OCI-LY1 (cell line): ENCODE measurements at regions not wholly inside any gene's neighbourhood (a gene's known extent, or its start where the extent isn't known, plus 50 kb on each side); places are given as distances from the start of the nearest gene placed in this dataset.

Experiments
- H2AFZ ChIP-seq: fragments of 200-600 bp; sonication (generic), shearing (Covaris generic); 2 replicates; pipeline ENCODE4 v1.6.0; 2014; ENCODE audit warnings: antibody characterized with exemption, mild to moderate bottlenecking, low read length
- H3F3A ChIP-seq: fragments of 200-600 bp; sonication (generic), shearing (Covaris generic); 2 replicates; pipeline ENCODE4 v1.6.0; 2014; ENCODE audit warnings: mild to moderate bottlenecking, antibody characterized with exemption, low read length, moderate library complexity; ENCODE audit not compliant: insufficient read depth
- H3K27ac ChIP-seq: fragments of 200-600 bp; sonication (generic); 2 replicates; pipeline ENCODE4 v1.5.1; 2014; ENCODE audit warnings: low read length, mixed run types, mild to moderate bottlenecking, low read depth; ENCODE audit not compliant: poor library complexity, severe bottlenecking
- H3K27me3 ChIP-seq: fragments of 200-600 bp; sonication (generic); 2 replicates; pipeline ENCODE4 v1.6.0; 2014; ENCODE audit warnings: antibody characterized with exemption, mild to moderate bottlenecking, low read length, moderate library complexity; ENCODE audit not compliant: insufficient read depth
- H3K36me3 ChIP-seq: fragments of 200-600 bp; sonication (generic); 2 replicates; pipeline ENCODE4 v1.6.1; 2014; ENCODE audit warnings: mild to moderate bottlenecking, antibody characterized with exemption, low read length, moderate library complexity, mixed read lengths; ENCODE audit not compliant: insufficient read depth
- H3K4me1 ChIP-seq: fragments of 200-600 bp; sonication (generic); 2 replicates; pipeline ENCODE4 v1.5.1; 2014; ENCODE audit warnings: mild to moderate bottlenecking, low read length, moderate library complexity; ENCODE audit not compliant: insufficient read depth, severe bottlenecking
- H3K4me2 ChIP-seq: fragments of 200-600 bp; sonication (generic), shearing (Covaris generic); 2 replicates; pipeline ENCODE4 v1.6.1; 2014; ENCODE audit warnings: low read length
- H3K4me3 ChIP-seq: fragments of 200-600 bp; sonication (generic); 2 replicates; pipeline ENCODE4 v1.5.1; 2014; ENCODE audit warnings: low read length, low read depth, mild to moderate bottlenecking, mixed read lengths; ENCODE audit not compliant: poor library complexity, severe bottlenecking
- H3K79me2 ChIP-seq: fragments of 200-600 bp; shearing (Covaris generic); 2 replicates; pipeline ENCODE4 v1.6.1; 2016; ENCODE audit warnings: mixed run types, low read length, mixed read lengths; ENCODE audit not compliant: insufficient read depth
- H3K9ac ChIP-seq: fragments of 200-600 bp; sonication (generic), shearing (Covaris generic); 2 replicates; pipeline ENCODE4 v1.6.1; 2014; ENCODE audit warnings: mild to moderate bottlenecking, low read length, mixed read lengths
- H3K9me2 ChIP-seq: fragments of 200-600 bp; sonication (generic), shearing (Covaris generic); 2 replicates; pipeline ENCODE4 v1.6.1; 2014; ENCODE audit warnings: low read depth, mild to moderate bottlenecking, low read length, mixed read lengths
- H3K9me3 ChIP-seq: fragments of 200-600 bp; shearing (Covaris generic); 2 replicates; pipeline ENCODE4 v1.6.1; 2014; ENCODE audit warnings: low read length, mixed read lengths
- H4K20me1 ChIP-seq: fragments of 200-600 bp; sonication (generic), shearing (Covaris generic); 2 replicates; pipeline ENCODE4 v1.6.0; 2016; ENCODE audit warnings: mild to moderate bottlenecking, low read length; ENCODE audit not compliant: insufficient read depth
- CTCF ChIP-seq: fragments of 200-600 bp; sonication (generic), shearing (Covaris generic); IDR thresholded peaks from 2 replicates; pipeline ENCODE4 v1.5.1; 2017; ENCODE audit warnings: mild to moderate bottlenecking, antibody characterized with exemption, low read length, moderate library complexity, mixed read lengths
- EZH2 ChIP-seq: fragments of 200-600 bp; sonication (generic), shearing (Covaris generic); IDR thresholded peaks from 2 replicates; pipeline ENCODE4 v1.8.0; 2017; ENCODE audit warnings: borderline replicate concordance, mixed run types, mild to moderate bottlenecking, antibody characterized with exemption, low read length, moderate library complexity, mixed read lengths

- Histone ChIP-seq H3K9me2 (no peaks in the 10 kb centered on the region), H3K27me3 (no peaks in the 10 kb centered on the region), H3F3A (no peaks in the 10 kb centered on the region), H3K9me3 (no peaks in the 10 kb centered on the region), H3K4me1 (no peaks in the 10 kb centered on the region), H3K36me3 (peaks cover 78% of the 10 kb centered on the region), H3K4me2 (no peak overlapping the region), H3K79me2 (no peaks in the 10 kb centered on the region), H3K27ac (no peak overlapping the region), H3K4me3 (no peak overlapping the region), H4K20me1 (no peaks in the 10 kb centered on the region), H3K9ac (no peak overlapping the region), H2AFZ (no peak overlapping the region)
- no peak for TF ChIP-seq EZH2
- TF ChIP-seq CTCF: no peak
These were observed 69.3 kb downstream of the IARS1 start for GRCh38 chr9:92224177-92224576.

GRCh38 chr9:92223758-92224157 lies 69.7 kb downstream of the IARS1 start:
- no peaks in the 10 kb centered on the region for H3K4me1 ChIP-seq
- no peaks in the 10 kb centered on the region for H3F3A ChIP-seq
- no peak overlapping the region for H3K4me3 ChIP-seq
- H4K20me1 ChIP-seq: no peaks in the 10 kb centered on the region
- TF ChIP-seq EZH2 (no peak), CTCF (no peak)
- no peak overlapping the region for H3K9ac ChIP-seq
- H3K27me3 ChIP-seq: no peaks in the 10 kb centered on the region
- peaks cover 74% of the 10 kb centered on the region for H3K36me3 ChIP-seq
- no peaks in the 10 kb centered on the region for H3K9me2 ChIP-seq
- H2AFZ ChIP-seq: no peak overlapping the region
- no peak overlapping the region for H3K4me2 ChIP-seq
- H3K27ac ChIP-seq: no peak overlapping the region
- no peaks in the 10 kb centered on the region for H3K9me3 ChIP-seq
- no peaks in the 10 kb centered on the region for H3K79me2 ChIP-seq

GRCh38 chr9:92208693-92209524 lies 84.6 kb downstream of the IARS1 start:
- no peak overlapping the region for H3K9ac ChIP-seq
- no peak overlapping the region for H3K4me2 ChIP-seq
- no peak overlapping the region for H3K27ac ChIP-seq
- H2AFZ ChIP-seq: no peak overlapping the region
- no peaks in the 10 kb centered on the region for H3K4me1 ChIP-seq
- TF ChIP-seq CTCF (no peak), EZH2 (no peak)
- no peaks in the 10 kb centered on the region for H3K9me2 ChIP-seq
- no peaks in the 10 kb centered on the region for H4K20me1 ChIP-seq
- H3K4me3 ChIP-seq: no peak overlapping the region
- H3K9me3 ChIP-seq: no peaks in the 10 kb centered on the region
- H3K36me3 ChIP-seq: peaks cover 66% of the 10 kb centered on the region
- no peaks in the 10 kb centered on the region for H3F3A ChIP-seq
- H3K27me3 ChIP-seq: no peaks in the 10 kb centered on the region
- no peaks in the 10 kb centered on the region for H3K79me2 ChIP-seq
